Fibroblast of pulmonary artery (primary cell): ENCODE measurements at regions not wholly inside any gene's neighbourhood (a gene's known extent, or its start where the extent isn't known, plus 50 kb on each side); places are given as distances from the start of the nearest gene placed in this dataset.

Experiments used
- DNase-seq: peaks from one replicate; pipeline ENCODE4 v3.0.0-alpha.2; 2010; ENCODE audit warnings: low read depth
- H3K4me3 ChIP-seq: replicated peaks from 2 replicates; pipeline ENCODE4 v1.5.1; 2011; ENCODE audit warnings: low read depth, mild to moderate bottlenecking, control low read depth, low read length, moderate library complexity
- CTCF ChIP-seq: IDR thresholded peaks from 2 replicates; pipeline ENCODE4 v1.5.1; 2011; ENCODE audit warnings: mild to moderate bottlenecking, control low read depth, low read length, inconsistent platforms; ENCODE audit errors: missing control alignments

- no peak for TF ChIP-seq CTCF
- no peak for DNase-seq
- H3K4me3 ChIP-seq, result no peak overlapping the region
These were observed 269.4 kb upstream of the FN1 start for GRCh38 chr2:215705281-215705680.

- no peak for DNase-seq
- H3K4me3 ChIP-seq, result no peak overlapping the region
- TF ChIP-seq CTCF, result no peak
These were observed 266.4 kb upstream of the FN1 start for GRCh38 chr2:215702116-215702902.

GRCh38 chr2:215699700-215700538 is 264.1 kb upstream of the FN1 start:
- H3K4me3 ChIP-seq, result no peak overlapping the region
- DNase-seq, result no peak
- no peak for TF ChIP-seq CTCF

- no peak for DNase-seq
These were observed 263.1 kb upstream of the FN1 start for GRCh38 chr2:215699018-215699417.

GRCh38 chr2:215698566-215698965 is 262.7 kb upstream of the FN1 start:
- peak; percentile 81 for DNase-seq

More at GRCh38 chr2:215699018-215699417, 263.1 kb upstream of the FN1 start:
- H3K4me3 ChIP-seq, result no peak overlapping the region
- TF ChIP-seq CTCF, result no peak

GRCh38 chr2:215697496-215697895 is 261.6 kb upstream of the FN1 start:
- H3K4me3 ChIP-seq, result no peak overlapping the region
- DNase-seq, result no peak
- TF ChIP-seq CTCF, result no peak

More at GRCh38 chr2:215698566-215698965, 262.7 kb upstream of the FN1 start:
- no peak overlapping the region for H3K4me3 ChIP-seq
- no peak for TF ChIP-seq CTCF
